Effector memory CD4-positive, alpha-beta T cell (primary cell): ENCODE measurements at regions not wholly inside any gene's neighbourhood (a gene's known extent, or its start where the extent isn't known, plus 50 kb on each side); places are given as distances from the start of the nearest gene placed in this dataset.
"Not testable (repeated sequence)": the region's sequence is repeated elsewhere in the genome, so short reads cannot be mapped to it uniquely, and the experiment has no call there.

ENCODE experiments used
- DNase-seq, 3 donors: peaks; one replicate each; pipeline ENCODE4 v3.0.0-alpha.2; 2020
- H3K27ac ChIP-seq: 2 replicates; pipeline ENCODE4 v1.7.0; 2013; ENCODE audit warnings: mild to moderate bottlenecking, low read length, moderate library complexity; ENCODE audit not compliant: insufficient read depth, poor library complexity, severe bottlenecking
- H3K27me3 ChIP-seq: replicated peaks from 2 replicates; pipeline ENCODE4 v1.7.0; 2013; ENCODE audit warnings: mild to moderate bottlenecking, low read length; ENCODE audit not compliant: insufficient read depth, control insufficient read depth, poor library complexity, severe bottlenecking
- H3K36me3 ChIP-seq: 2 replicates; pipeline ENCODE4 v1.7.0; 2013; ENCODE audit warnings: mild to moderate bottlenecking, low read length, moderate library complexity; ENCODE audit not compliant: control insufficient read depth, insufficient read depth
- H3K4me1 ChIP-seq: 2 replicates; pipeline ENCODE4 v1.7.0; 2013; ENCODE audit warnings: low read length, mild to moderate bottlenecking; ENCODE audit not compliant: control insufficient read depth, insufficient read depth, poor library complexity, severe bottlenecking
- H3K4me3 ChIP-seq: 2 replicates; pipeline ENCODE4 v1.7.0; 2013; ENCODE audit warnings: low read length, low read depth, mild to moderate bottlenecking; ENCODE audit not compliant: insufficient read depth, poor library complexity, severe bottlenecking
- H3K9me3 ChIP-seq: 2 replicates; pipeline ENCODE4 v1.7.0; 2013; ENCODE audit warnings: mild to moderate bottlenecking, low read length, moderate library complexity; ENCODE audit not compliant: control insufficient read depth

DNA sequence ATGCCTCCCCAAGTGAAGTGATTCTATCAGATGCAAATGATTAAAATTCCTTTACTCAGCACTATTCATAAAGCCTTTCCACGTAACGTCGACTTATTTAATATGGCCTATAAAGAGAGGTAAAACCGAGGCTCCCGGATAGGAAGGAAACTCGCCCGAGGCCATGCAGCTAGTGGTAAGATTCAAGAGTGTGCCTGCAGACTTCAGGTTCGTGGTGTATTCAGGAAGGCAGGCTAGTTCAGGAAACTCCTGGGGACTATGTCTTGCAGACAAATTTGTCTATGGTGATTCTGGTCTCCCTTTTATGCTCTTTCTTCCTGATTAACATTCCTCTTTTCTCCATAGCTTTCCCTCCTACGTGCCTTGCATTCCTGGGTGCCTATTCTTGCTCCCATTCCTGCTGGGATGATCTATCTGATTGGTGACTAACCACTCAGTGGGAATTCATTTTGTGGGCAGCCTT, 150.7 kb downstream of the SST start:
- DNase-seq: no peak
- no peak overlapping the region for H3K4me3 ChIP-seq
- H3K27me3 ChIP-seq: no peaks in the 10 kb centered on the region
- no peaks in the 10 kb centered on the region for H3K9me3 ChIP-seq
- no peaks in the 10 kb centered on the region for H3K36me3 ChIP-seq
- no peaks in the 10 kb centered on the region for H3K4me1 ChIP-seq
- no peak overlapping the region for H3K27ac ChIP-seq

DNA sequence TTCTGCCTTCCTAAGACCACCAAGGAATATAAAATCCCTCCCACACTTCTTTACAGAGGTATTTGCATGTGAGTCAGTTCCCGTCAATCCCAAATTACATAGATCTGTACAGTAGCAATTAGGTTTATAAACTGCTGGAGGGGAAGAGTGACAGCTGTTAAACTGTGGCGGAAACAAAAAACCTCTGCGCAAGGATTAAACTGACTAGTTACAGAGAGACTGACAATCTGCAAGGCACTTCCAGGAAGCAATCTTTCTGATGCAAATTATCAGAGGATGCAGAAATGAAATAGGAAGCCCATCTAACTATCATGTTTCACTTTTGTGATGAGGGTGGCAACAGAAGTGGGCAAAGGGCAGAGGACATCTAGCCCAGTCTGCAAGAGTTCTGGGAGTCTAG, 150.4 kb downstream of the RTP4 start:
- Histone ChIP-seq H3K4me1 (no peaks in the 10 kb centered on the region), H3K36me3 (no peaks in the 10 kb centered on the region), H3K27ac (no peak overlapping the region), H3K4me3 (no peak overlapping the region), H3K9me3 (no peaks in the 10 kb centered on the region), H3K27me3 (no peaks in the 10 kb centered on the region)
- no peak for DNase-seq

- H3K4me3 ChIP-seq: no peak overlapping the region
- H3K9me3 ChIP-seq: no peaks in the 10 kb centered on the region
- no peaks in the 10 kb centered on the region for H3K27me3 ChIP-seq
- H3K36me3 ChIP-seq: no peaks in the 10 kb centered on the region
- no peaks in the 10 kb centered on the region for H3K4me1 ChIP-seq
- DNase-seq: no peak
- H3K27ac ChIP-seq: no peak overlapping the region
Measured at GRCh38 chr3:187518207-187518606, 150.0 kb downstream of the RTP4 start.

- DNase-seq: no peak
- Histone ChIP-seq H3K4me3 (no peak overlapping the region), H3K4me1 (no peaks in the 10 kb centered on the region), H3K36me3 (no peaks in the 10 kb centered on the region), H3K27ac (no peak overlapping the region), H3K9me3 (no peaks in the 10 kb centered on the region), H3K27me3 (no peaks in the 10 kb centered on the region)
Measured at GRCh38 chr3:187516446-187517185, 148.4 kb downstream of the RTP4 start.

GRCh38 chr3:187507905-187508304, 139.7 kb downstream of the RTP4 start:
- no peaks in the 10 kb centered on the region for H3K36me3 ChIP-seq
- no peaks in the 10 kb centered on the region for H3K4me1 ChIP-seq
- H3K4me3 ChIP-seq: no peak overlapping the region
- no peaks in the 10 kb centered on the region for H3K27me3 ChIP-seq
- no peak for DNase-seq
- no peak overlapping the region for H3K27ac ChIP-seq
- no peaks in the 10 kb centered on the region for H3K9me3 ChIP-seq

- Histone ChIP-seq H3K4me3 (no peak overlapping the region), H3K4me1 (no peaks in the 10 kb centered on the region), H3K36me3 (no peaks in the 10 kb centered on the region), H3K27me3 (no peaks in the 10 kb centered on the region), H3K27ac (no peak overlapping the region), H3K9me3 (no peaks in the 10 kb centered on the region)
- DNase-seq: no peak
Measured at GRCh38 chr3:187507266-187507665, 139.1 kb downstream of the RTP4 start.

DNA sequence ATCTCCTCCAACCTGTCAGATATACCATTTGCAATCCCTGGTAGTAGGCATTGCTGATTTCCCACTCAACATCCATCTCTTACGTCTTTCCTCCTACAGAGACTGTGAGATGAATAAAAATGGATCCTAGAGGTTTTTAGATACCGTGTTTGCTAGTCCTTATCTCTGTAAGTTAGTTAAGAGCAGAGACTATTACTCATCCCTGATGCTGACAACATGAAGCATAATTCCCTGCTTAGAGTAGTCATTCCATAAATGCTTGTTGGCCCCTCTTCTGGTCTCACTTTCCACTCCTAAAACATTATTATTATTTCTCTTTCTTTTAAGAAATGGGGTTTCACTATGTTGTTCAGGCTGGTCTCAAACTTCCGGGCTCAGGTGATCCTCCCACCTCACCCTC, 136.2 kb downstream of the RTP4 start:
- H3K27ac ChIP-seq: no peak overlapping the region
- no peaks in the 10 kb centered on the region for H3K4me1 ChIP-seq
- no peak overlapping the region for H3K4me3 ChIP-seq
- peaks cover 3% of the 10 kb centered on the region for H3K27me3 ChIP-seq
- no peaks in the 10 kb centered on the region for H3K9me3 ChIP-seq
- no peaks in the 10 kb centered on the region for H3K36me3 ChIP-seq
- no peak for DNase-seq

- H3K4me3 ChIP-seq: no peak overlapping the region
- H3K36me3 ChIP-seq: no peaks in the 10 kb centered on the region
- H3K4me1 ChIP-seq: no peaks in the 10 kb centered on the region
Measured at GRCh38 chr3:187498211-187498724, 130.1 kb downstream of the RTP4 start.

GRCh38 chr3:187497052-187497451, 128.9 kb downstream of the RTP4 start:
- DNase-seq: no peak

More at GRCh38 chr3:187498211-187498724, 130.1 kb downstream of the RTP4 start:
- H3K9me3 ChIP-seq: no peaks in the 10 kb centered on the region
- no peak for DNase-seq
- no peak overlapping the region for H3K27ac ChIP-seq
- H3K27me3 ChIP-seq: peaks cover 3% of the 10 kb centered on the region

GRCh38 chr3:187494056-187494455, 125.9 kb downstream of the RTP4 start:
- H3K4me1 ChIP-seq, H3K27me3 ChIP-seq, H3K36me3 ChIP-seq, DNase-seq, H3K27ac ChIP-seq, H3K4me3 ChIP-seq, H3K9me3 ChIP-seq: not testable (repeated sequence)

More at GRCh38 chr3:187497052-187497451, 128.9 kb downstream of the RTP4 start:
- Histone ChIP-seq H3K4me3 (no peak overlapping the region), H3K9me3 (no peaks in the 10 kb centered on the region), H3K27me3 (peaks cover 3% of the 10 kb centered on the region), H3K27ac (no peak overlapping the region), H3K36me3 (no peaks in the 10 kb centered on the region), H3K4me1 (no peaks in the 10 kb centered on the region)
